ENCODE measurements at regions not wholly inside any gene's neighbourhood (a gene's known extent, or its start where the extent isn't known, plus 50 kb on each side); places are given as distances from the start of the nearest gene placed in this dataset.

DNA sequence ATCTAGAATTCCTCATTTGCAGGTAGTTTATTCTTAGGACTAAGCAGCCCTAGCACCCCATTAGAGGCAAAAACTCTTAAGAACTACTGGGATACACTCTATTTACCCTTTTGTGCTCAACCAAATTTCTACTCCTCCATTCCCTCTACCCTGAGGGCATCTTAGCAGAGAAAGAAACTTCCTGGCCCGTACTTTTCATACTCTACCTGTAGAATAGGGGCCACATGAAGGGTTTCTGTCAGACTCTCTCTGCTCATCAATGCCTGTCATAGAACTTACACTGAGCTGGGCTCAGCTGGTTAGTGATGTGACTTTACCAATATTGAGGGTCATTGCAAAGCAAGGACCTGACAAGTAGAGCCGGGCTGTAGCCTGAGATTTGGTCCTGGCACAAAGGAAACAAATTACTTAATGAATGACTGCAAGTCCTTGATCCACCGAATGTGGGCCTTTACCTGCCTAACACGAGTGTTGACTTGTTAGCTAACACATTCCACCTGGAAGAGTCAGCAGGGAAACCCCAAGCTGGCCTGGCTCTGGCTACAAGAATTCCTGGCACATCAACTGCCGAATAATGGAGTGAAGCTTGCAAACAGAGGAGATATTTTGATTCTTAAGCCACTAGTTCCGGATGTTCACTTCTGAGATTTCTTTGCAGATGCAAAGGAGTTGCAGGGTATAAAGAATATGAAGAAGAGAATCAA, 280.5 kb upstream of the JAG1 start:
- no peak for DNase-seq (ENCODE audit: low spot score)

DNA sequence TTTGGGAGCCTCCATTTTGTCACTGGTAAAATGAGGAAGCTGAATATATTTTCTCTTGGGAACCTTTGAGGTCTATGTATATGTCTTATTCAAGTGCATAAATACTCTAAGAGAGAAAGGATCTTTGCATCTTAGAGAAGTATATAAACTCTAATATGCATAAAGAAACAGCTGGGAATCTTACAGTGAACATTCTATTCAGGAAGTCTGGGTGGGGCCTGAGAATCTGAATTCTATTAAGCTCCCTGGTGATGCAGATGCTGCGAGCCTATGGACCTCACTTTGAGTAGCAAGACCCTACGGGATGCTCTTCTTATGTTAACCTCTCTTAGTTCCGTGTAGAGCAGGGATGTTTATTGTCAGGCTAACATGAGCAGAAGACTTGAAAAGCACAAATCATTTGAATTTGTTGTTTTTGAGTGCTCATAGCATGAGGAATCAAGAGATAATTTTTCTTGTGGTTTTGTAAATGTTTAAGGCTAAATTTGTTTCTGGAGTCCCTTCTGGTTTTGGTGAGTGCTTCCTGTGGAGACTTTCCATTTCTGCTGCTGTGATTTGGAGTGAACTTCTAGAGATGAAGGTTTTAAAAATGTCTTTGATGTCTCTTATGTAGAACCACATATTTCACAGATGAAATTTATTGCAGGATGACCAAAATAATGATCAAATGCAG, 281.2 kb upstream of the JAG1 start:
- DNase-seq (ENCODE audit: low spot score): no peak

GRCh38 chr20:10958279-10958678, 284.5 kb upstream of the JAG1 start:
- no peak for DNase-seq (ENCODE audit: low spot score)

- no peak for DNase-seq (ENCODE audit: low spot score)
Observed at GRCh38 chr20:10960416-10960815, 286.6 kb upstream of the JAG1 start.

GRCh38 chr20:10961651-10962288, 288.0 kb upstream of the JAG1 start:
- DNase-seq (ENCODE audit: low spot score): no peak

GRCh38 chr20:10962937-10963336, 289.1 kb upstream of the JAG1 start:
- no peak for DNase-seq (ENCODE audit: low spot score)

GRCh38 chr20:10963717-10964266, 290.0 kb upstream of the JAG1 start:
- DNase-seq (ENCODE audit: low spot score): no peak

DNA sequence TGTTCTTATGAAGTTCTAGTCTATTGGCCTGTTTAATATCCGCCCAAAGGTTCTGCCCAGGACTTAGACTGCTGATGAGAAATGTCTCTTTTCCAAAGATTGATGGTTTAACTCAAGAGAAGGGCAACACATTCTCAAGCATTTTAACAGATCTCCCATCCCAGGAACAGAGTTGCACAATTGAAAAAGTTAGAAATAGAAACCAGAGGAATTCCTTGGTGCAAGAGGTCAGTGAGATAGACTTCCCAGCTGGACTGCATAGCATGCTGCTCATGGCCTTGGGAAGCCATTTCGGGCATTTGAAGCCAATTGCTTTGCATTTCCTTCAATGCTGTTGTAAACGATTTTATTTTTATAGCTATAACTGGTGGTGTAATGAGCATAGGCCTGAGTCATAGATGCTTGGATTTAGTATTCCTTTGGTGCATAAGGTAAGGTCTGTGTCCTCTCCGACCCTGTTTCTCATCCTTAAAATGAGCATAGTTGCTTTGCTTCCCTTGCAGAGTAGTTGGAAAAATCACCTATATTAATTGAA, 292.2 kb upstream of the JAG1 start:
- DNase-seq (ENCODE audit: low spot score): no peak

GRCh38 chr20:10970109-10970508, 296.3 kb upstream of the JAG1 start:
- no peak for DNase-seq (ENCODE audit: low spot score)

DNA sequence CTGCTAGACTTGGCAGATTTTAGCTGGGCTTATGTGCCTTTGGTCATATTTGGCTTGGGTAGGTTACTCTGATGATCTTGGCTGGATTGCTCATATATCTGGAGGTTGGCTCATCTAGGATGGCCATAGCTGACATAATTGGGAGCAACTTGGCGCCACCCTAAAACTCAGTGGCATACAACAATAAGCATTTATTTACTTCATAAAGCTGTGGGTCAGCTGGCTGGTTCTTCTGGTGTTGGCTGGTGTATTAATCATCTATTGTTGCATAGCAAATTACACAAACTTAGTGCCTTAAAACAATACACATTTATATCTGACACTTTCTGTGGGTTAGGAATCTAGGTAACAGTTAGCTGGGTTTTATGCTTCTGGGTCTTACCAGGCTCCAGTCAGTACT, 297.3 kb upstream of the JAG1 start:
- no peak for DNase-seq (ENCODE audit: low spot score)

DNA sequence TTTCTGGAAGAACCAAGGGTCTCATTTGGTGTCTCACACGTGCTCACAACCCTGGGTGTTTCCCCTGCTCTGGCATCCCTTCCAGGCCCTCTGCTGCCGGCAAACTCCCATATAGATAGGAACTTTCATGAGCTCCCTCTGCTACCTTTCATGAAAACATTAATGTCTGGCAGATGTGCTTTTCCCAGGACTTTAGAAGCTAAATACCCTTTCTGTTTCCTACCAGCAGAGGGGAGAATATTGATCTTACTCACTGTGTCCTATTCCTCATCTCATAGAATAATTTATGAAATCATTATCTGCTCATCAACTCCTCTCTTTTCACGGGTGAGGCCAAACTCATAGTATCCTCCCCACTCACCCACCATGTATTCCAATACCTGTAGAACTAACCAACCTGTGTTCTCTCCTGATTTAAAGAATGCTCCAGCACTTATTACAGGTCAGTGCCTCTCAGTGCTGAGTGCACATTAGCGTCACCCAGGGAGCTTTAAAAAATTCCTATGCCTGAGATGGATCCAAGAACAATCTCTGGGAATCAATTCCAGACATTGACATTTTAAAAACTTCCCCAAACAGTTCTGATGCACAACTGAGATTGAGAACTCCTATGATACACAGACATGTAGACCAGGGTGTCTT, 298.5 kb upstream of the JAG1 start:
- DNase-seq (ENCODE audit: low spot score): no peak

DNA sequence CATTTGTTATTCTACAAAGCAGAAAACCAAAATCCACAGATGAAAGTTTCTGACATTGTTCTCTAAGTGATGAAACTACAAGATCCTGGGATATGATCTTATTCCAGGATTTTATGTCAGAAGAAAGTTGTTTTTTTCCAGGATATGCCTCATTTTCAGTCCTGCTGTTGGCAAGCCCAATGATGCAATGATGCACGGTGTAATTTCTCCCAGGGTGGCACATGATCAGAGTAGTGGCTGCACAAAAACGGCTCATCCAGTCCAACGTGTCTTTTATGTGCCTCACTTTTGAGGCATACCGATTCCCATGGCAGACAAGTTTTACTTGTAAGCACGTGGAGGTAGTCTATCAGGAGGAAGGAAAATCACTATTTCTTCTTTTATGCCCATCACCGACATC, 302.3 kb upstream of the JAG1 start:
- DNase-seq (ENCODE audit: low spot score): no peak

GRCh38 chr20:10978019-10978702, 304.4 kb upstream of the JAG1 start:
- no peak for DNase-seq (ENCODE audit: low spot score)

GRCh38 chr20:10978713-10979112, 304.9 kb upstream of the JAG1 start:
- DNase-seq (ENCODE audit: low spot score): no peak

GRCh38 chr20:10982692-10983091, 308.9 kb upstream of the JAG1 start:
- DNase-seq (ENCODE audit: low spot score): peak; percentile 42

DNA sequence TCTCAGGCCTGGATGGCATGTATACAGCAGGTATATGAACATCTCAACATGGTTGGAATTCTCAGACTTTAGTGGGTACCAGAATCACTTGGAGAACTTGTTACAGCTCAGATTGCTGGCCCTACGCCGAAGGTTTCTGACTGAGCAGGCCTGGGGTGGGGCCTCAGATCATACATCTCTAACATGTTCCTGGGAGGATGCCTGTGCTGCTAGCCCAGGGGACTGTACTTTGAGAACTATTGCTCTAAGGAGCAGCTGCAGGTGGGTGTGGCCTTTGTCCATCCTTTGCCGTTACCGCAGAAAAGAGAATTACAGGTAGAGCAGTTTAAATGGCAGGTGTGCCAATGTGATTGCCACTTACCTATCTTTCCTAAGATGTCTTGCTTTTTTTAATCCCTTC, 310.5 kb upstream of the JAG1 start:
- DNase-seq (ENCODE audit: low spot score): no peak

DNA sequence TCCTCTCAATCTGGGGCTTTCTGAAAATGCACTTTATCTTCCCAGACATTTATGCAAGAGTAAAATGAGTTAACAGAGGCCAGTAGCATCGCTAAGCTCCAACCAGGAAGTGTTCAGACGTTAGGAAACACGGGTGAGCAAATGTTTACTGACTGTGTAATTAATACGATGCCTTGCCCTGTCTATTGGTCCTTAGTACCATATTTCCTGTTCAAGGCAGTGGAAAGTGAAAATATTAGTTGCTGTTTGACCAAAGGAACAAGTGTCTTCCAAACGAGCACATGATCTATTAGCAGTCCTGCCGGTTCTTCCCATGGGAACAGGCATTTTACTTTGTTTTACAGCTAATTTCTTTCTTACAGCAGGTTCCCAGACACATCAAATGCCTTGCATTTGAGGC, 311.1 kb upstream of the JAG1 start:
- no peak for DNase-seq (ENCODE audit: low spot score)

- DNase-seq (ENCODE audit: low spot score): no peak
Observed at GRCh38 chr20:10985536-10985935, 311.7 kb upstream of the JAG1 start.

DNA sequence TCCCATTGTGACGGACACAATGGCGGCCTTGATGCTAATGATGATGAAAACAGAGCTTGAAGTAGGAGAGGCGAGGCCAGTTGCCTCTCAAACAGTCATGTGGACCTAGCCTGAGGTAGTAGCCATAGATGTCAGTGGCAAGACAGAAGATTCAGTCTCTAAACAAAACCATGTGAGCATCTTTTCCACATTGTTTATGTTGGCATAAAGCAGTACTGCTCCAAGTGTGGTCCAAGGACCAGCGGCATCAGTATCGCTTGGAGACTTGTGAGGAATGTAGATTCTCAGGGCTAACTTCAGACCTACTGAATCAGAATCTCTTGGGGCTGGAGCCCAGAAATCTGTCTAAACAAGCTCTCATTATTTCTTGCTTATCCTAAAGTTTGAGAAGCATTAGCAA, 312.8 kb upstream of the JAG1 start:
- DNase-seq (ENCODE audit: low spot score): no peak

DNA sequence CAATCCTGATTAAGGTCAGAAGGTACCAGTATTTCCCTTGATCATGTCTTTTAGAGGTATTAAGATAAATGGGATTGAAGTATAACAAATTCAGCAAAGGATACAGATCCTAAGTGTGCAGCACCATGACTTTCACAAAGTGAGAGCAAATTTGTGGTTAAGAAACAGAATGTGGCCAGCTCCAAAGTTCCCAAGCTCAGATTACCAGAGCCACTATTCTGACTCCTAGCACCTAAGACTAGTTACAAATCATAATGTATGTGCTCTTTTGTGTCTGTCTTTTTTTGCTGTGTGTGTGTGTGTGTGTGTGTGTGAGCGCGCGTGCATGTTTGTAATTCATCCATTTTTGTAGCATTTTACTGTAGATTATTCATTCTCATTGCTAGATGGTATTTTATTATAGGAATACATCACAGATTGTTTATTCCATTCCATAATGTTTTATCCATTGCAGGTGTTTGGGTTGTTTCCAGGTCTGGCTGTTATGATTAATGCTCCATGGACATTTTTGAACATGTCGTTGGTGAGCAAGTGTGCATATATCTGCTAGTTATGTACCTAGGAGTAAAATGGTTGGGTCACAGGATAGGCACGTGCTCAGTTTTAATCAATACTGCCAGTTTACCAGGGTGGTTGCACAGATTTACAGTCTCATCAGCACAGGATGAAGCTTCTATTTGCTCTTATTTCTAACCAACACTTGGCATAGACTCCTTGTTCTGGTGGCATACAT, 314.0 kb upstream of the JAG1 start:
- no peak for DNase-seq (ENCODE audit: low spot score)
